RPMI7951 (cell line): ENCODE measurements at regions not wholly inside any gene's neighbourhood (a gene's known extent, or its start where the extent isn't known, plus 50 kb on each side); places are given as distances from the start of the nearest gene placed in this dataset.
"Not testable (repeated sequence)": the region's sequence is repeated elsewhere in the genome, so short reads cannot be mapped to it uniquely, and the experiment has no call there.

Source experiments
- DNase-seq: peaks from one replicate; pipeline ENCODE4 v3.0.0-alpha.2; 2012; ENCODE audit warnings: low read depth

DNA sequence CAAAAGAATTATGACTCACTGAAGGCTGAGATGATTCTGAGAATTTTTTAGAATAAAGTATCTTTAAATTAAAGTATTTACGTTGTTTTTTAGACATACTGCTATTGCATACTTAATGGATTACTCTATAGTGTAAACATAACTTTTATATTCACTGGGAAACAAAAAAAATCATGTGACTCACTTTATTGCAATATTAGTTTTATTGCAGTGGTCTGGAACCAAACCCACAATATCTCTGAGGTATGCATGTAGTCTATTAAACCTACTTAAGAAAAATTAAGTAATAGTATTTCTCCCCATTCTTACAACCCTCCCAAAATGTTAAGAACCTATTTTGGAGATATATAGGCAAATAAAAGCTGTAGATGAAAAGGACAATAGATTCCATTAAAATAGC is 142.9 kb upstream of the ZNF521 start:
- DNase-seq, result no peak

DNA sequence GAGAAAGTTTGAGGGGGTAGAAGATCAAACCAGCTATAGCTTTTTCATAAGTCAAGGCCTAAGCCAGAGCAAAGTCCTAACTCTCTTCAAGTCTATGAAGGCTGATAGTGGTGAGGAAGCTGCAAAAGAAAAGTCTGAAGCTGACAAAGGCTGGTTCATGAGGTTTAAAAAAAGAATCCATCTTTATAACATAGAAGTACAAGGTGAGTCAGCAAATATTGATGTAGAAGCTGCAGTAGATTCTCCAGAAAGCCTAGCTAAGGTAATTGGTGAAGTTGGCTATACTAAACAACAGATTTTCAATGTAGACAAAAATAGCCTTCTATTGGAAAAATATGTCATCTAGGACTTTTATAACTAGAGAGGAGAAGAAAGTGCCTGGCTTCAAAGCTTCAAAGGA is 141.4 kb upstream of the ZNF521 start:
- no peak for DNase-seq

DNA sequence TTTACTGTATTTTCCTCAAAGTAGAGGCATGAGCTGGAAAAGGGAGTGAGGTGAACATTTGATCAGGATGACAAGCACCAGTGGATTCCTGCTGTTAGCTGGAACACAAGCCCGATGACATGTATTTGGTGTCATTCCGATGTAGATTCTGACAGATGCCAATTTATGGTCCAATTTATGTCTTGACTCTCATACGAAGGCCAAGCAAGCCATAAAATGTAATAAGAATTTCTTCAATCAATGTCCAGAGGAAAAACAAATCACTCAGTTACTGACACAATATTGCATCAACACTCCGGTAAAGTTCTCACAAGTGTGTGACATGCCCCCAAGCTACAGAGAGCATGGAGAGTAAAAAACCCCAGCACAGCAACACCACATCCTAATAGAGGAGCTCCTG is 138.3 kb upstream of the ZNF521 start:
- DNase-seq, result no peak

DNA sequence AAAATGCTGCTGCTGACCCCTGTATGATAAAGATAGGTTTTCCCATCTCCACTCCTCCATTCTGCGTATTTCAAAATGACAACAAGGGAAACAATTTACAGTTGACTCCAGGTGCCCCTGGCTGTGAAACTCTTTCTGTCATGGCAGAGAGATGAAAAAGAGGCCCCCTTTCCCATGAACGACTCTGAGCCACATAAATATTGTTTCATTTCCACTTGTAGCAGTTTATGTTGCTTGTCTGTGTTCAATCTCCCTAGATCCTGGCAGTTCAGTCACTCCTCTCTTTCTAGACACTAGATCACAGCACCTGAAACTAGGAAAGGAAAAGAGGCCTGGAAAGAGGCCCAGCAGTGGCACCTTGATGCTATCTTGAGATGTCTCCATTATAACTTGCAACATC is 121.0 kb upstream of the ZNF521 start:
- no peak for DNase-seq

DNA sequence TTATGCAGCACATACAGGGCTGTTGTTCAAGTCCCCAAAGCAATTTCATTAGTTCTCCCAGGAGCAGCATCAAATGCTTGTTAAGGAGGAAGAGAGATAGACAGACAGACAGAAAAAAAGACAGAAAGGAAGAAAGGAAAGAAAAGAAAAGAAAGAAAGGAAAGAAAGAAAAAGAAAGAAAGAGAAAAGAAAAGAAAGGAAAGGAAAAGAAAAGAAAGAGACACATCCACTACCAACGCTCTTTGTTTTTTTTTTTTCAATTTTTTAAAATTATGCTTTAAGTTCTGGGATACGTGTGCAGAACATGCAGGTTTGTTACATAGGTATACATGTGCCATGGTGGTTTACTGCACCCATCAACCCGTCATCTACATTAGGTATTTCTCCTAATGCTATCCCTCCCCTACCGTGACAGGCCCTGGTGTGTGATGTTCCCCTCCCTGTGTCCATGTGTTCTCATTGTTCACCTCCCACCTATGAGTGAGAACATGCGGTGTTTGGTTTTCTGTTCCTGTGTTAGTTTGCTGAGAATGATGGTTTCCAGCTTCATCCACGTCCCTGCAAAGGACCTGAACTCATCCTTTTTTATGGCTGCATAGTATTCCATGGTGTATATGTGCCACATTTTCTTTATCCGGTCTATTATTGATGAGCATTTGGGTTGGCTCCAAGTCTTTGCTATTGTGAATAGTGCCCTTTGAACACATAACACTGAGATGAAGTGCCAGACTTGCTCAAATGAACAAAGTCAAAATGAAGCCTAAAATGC is 119.0 kb upstream of the ZNF521 start:
- not testable (repeated sequence) for DNase-seq

DNA sequence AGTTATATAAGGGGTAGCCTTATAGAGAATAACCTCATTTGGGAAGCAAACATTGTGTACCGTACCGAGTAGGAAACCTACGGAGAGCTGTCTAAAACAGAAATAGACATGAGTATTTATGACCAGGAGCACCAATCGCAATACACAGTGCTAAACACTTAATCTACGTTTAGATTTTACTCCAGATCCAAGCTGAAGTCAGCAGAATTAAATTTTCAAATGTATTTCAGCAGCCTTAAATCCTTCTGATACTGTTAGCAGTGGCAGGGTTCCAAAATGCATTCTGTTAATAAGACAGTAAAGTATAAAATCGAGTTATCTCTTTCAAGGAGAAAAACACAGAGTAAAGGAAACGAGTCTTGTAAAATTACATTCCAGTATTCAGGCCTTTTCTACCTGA is 118.1 kb upstream of the ZNF521 start:
- DNase-seq, result no peak

DNA sequence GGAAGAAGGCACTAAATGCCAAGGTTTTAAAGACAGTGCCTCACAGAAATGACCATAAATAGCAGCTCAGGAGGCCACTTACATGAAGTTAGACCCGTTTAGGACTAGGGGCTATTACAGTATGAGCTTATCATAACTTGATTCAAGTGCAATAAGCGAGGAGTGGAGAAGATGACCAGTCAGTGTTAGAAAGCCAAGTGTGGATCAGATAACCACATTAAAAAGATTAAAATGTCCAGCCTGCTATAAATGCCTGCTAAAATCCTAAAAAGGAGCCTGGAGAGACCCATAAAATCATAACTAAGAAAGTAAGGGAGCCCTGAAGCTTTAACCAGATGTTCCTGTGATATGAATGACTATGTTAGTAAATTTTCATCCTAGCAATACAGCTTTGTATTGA is 117.5 kb upstream of the ZNF521 start:
- DNase-seq, result no peak

DNA sequence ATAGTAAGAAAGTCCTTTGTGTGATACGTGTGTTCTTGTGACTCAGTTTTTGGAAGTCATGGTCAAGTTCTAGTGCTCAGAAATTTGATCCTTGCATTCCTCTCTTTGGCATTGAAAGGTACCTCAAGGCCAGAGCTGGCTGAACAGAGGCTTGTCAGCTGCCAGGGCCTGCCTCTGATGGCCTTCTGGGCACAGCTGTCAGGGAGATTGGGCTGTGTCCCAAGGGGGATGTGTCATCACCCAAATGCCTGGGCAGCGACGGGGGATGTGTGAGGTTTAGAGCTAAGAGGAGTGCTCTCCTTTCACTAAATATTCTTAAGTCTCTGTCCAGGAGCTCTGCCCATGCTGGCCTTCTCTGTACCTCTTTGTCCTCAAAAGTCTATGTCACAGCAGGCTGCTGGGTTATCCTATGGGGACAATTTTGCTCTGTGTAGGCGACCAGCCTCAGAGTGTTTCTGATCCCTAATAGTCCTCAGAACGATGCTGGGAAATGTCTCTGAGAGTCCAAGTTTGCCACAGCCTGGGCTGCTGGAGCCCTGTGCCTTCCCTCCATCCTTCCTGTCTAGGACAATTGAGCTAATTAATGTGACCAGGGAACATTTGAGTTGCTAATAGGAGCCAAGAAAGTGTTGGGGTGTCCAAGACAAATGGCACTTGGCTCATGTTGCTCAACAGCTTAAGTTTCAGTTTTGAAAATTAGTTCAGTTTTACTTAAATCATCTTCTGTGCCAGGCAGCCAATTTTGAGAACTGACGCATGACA is 115.4 kb upstream of the ZNF521 start:
- peak; percentile 89 for DNase-seq

DNA sequence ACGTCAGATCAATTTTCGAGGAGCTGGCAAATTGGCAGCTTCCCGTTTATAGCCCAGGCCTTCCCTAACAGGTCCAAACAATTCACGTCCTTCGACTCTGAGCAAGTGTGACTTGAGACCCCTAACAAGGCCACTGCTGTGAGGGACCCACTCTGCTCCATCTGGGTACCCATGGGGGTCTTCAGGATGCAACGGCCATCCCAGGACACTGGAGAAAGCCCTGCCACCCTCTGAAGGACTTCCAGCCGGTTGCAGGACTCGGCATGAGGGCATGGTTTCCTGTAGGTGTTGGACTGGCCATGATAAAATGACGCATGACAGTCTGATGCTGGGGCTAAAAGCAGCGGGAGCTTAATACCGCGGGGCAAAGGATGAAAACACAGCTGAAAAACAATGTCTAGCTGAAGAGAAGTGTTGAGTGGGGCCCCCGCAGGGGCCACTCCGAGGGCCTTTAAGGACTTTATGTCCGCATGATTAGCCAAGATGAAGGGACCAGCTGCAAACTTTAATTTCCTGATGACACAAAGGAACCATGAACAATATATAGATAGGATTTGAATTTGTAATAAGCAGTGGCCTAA is 113.3 kb upstream of the ZNF521 start:
- DNase-seq, result no peak

DNA sequence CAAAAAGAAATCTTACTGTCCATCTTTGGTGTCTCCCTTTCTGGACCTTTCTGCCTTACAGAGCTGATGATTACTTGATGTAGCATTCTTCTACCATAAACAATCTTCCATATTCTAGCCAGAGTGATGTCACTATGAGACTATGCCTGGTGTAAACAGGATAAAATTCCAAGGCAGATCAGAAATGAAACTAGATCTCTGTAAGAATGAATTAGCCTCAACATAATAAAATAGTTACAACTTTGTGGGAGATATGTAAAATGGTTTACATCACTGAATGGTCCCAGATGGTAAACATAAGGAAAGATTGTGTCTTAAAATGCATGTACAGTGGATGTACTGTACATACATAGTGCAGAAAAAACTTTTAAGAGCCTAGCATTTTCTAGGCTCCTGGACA is 112.3 kb upstream of the ZNF521 start:
- DNase-seq, result peak; percentile 31

DNA sequence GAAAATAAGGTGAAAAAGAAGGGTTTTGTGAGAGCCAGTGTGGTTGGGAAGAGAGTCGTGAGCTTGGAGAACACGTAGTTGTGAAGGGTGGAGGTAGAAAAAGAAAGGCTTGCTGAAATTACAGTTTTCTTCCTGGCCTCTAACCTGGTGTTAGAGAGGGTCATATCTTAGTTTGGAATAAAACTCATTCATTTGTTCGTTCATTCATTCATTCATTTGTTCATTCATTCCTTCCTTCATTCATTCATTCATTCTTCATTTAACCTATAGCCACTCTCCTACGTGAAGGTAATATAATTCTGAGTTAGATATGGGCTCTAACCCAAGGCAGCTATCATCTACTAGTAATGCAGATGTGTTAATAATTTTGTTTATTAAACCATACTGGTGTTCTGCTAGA is 111.8 kb upstream of the ZNF521 start:
- DNase-seq, result no peak

DNA sequence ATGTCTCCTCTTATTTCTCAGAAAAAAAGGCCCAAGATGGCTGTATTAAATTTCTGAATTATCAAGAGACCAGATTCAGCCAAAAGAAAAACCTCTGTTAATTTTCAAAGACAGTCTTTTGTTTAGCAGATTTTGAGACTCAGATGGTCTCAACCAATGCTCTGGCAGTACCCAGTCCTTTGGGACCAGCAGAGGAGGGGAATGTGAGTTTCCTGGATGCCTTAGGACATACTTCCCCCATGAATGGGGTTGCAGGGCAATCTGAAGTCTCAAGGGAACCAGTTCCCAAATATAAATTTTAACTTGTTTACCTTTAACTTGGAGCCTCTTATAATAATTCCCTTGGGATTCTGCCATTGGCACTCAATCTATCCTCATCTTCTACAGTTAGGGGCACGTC is 107.8 kb upstream of the ZNF521 start:
- DNase-seq, result no peak

DNA sequence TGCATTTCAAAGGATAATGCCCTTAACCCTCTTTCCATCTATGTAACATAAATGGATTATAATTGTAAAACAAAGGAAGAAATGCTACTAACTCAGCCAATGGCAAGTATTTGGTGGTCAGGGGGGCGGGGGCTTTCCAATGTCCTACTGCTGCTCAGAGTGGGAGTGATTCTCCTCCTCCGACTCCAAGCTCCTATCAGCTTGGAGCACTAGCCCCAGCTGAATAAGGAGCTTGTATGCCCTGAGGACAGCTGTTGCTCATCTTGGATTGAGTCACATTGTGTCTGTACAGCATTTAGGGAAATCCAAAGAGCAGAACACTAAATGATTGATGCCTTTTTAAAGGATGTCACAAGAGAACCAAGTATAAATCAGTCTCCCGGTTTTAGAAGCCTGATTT is 105.6 kb upstream of the ZNF521 start:
- DNase-seq, result peak; percentile 86

DNA sequence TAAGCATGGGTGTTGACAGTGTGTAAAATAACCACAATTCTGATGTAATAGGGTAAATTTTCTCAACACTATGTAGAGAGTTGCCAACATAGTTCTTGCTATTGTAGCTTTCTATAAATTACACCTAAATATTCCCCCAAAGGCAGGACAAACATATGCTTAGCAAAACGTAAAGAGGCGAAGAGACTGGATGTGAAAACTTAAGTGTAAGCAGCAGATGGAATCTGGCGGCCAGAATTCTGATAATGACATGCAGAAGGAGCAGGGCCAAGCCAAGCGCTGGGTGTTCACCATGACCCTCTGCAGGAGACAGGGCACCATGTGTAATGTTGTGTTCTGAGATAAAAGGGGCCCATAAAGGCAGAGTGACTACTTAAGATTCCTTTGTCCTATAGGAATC is 105.2 kb upstream of the ZNF521 start:
- DNase-seq, result peak; percentile 16

DNA sequence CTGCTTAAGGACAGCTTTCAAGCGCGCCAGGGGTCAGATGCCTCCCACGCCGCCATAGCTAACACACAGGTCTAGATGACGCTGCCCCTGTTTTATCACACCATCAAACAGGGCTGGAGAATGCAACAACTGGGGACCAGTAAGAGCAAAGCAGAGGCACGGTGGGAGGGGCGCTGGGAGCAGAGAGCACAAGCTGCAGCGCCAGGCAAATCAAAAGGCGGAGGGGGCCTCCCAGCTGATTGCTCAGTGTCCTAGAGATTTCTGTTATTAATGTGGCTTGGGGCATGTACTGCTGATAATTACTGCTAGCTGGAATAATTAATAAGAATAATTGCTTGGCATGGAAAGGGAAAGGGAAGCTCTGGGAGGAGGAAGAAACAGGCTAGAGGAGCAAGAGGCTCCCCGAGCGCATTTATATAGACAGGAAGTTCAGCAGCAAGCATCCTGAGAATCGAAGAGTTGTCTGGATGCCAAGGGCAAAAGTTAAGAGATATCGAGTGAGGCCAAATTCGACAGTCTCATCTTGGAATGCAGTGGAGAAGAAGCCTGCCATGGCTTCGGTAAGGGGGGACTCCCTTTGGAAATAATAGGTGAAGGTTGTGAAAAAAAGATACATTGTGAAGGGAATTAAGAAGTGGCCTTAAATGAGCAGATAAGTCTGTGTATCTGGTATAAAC is 104.5 kb upstream of the ZNF521 start:
- DNase-seq, result no peak

DNA sequence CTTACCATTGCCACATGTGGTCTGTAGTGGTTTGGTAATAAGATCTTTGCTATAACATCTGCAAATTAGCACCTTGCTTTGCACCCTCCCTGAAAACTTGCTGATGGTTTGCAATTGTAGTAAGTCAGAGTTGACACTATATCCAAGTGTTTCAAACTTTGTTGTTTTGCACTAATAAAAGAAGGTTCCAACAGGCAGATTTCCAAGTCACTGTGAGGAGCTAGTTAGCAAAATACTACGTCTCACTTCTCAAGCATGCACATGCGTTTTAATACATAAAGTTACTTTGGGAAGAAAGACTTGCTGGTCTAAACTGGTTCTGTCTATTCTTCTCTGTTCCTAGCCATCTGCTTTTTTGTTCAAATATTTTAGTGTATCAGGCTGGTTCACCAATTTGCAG is 103.7 kb upstream of the ZNF521 start:
- DNase-seq, result no peak

DNA sequence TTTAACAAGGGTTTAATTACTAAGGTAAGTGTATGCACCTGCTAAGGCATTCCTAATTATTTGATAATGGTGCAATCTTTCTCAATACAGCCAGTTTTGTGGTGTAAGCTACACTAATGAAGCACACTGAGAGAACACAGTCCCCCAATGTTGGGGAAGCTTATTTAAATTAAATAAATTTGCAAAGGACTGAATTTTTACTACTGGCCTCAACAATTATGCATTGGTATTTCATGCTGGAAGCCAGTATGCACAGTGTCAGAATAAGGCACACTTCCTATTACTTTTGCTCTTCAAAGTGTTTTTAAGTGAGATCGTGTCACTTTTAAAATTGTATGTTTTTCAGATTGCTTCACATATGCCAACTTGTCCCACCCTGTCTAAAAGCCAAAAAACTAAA is 103.2 kb upstream of the ZNF521 start:
- DNase-seq, result no peak

DNA sequence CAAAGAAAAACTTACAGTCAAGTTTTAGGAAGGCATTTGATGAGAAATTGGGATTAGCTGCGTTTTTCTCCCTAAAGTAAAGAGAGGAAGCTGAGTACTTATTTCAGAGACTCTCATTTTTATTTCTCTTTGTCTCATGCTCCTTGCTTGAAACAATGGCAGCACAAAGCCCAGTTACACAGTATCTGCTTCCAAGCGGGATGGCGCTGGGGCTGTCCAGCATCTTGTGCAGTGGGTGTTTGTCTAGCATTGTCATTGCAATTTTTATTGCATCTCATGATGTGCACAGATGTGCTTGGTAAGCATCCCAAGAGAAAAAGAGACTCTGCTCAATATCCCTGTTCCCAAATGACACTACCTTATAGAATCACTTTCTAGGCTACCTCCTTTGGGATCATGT is 102.8 kb upstream of the ZNF521 start:
- no peak for DNase-seq

DNA sequence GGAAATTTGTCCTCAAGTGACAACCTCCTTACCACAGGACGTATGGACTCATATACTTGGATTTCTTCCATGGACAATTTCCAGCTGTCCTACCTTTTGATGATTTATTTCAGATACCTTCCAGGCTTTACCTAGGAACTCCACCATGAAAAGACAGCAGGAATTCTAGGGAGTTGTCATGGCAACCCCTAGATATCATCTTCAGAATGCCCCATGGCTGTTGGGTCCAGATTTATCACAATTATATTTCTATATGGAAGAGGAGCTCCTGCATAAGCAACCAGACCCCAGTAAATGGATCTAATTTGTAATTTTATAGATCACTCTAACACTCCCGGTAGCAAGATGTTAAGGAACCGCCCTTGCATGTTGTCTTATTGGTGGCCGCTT is 102.3 kb upstream of the ZNF521 start:
- DNase-seq, result no peak

DNA sequence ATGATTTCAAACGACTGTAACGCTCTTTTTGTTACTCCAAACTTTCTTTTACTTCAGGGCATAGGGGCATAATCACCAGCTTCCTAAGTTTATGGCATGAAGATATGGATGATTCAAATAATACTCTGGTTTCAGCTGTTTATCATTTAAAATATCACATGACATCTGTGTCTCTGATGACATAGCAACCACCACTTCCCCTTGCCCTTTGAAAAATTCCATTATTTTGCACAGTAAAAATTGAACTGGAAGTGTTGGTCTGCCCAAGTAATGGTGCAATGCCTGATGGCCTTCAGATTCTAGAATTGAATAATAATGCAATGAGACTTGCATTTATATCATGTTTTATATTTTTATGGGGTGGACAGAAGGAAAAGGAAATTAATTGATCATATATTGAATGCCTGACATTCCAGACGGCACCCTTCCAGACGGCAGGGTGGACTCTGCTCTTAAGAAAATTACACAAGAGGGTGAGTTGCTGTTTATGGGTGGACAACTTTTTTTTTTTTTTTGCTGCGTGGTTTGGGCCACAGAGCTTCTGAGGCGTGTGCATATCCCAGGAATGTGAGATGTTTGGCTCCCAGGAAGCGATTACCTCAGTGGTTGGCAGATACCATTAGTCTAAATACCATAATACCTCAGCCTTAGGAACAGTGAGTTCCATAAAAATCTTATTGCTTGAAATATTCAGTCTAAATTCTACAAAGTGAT is 101.7 kb upstream of the ZNF521 start:
- peak; percentile 43 for DNase-seq

DNA sequence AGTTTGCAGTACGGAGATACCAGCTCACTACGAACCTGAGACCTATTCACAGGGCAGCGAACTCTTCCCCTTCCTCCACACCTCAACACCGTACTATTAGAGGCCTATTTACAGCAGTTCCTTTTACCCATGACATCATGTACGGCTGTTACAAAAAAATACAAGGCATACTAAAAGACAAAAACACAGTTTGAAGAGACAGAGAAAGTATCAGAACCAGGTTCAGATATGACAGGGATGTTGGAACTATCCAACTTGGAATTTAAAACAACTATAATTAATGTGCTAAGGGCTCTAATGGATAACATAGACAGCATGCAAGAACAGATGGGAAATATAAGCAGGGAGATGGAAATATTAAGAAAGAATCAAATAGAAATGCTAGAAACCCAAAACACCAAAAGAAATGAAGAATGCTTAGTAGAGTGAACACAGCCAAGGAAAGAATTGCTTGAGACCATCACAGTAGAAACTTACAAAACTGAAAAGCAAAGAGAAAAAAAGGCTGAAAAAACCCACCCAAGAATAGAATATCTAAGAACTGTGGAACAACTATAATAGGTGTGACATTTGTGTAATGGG is 99.2 kb upstream of the ZNF521 start:
- no peak for DNase-seq

DNA sequence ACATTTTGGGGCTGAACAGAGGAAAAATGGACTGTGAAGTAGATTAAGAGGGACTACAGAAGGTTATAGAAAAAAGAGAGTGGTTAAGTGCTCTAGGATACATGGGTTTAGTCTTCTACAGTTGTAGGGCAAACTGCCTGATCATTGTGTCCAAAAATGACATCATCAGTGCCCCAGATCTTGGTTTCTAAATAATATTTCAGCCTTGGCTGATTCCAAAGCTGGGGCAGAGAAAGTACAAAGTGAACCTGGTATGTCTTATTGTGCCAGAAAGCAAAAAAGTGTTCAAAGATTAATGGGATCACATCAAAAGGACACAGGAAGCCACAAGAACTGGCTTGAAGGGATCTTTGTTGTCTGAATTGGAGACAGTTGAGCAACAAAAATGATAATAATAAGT is 97.1 kb upstream of the ZNF521 start:
- no peak for DNase-seq
